Heart left ventricle (tissue), 13 donors: ENCODE measurements at regions not wholly inside any gene's neighbourhood (a gene's known extent, or its start where the extent isn't known, plus 50 kb on each side); places are given as distances from the start of the nearest gene placed in this dataset.

Source experiments
- CTCF ChIP-seq, 12 donors: fragments of 200-600 bp; sonication (generic) in 4 of 12; IDR thresholded peaks; one replicate each; pipeline versions ENCODE4 v1.5.0 to v1.8.0; 2018 to 2022; ENCODE audit warnings: antibody characterized with exemption in 12 of 12, mild to moderate bottlenecking in 5 of 12
- POLR2A ChIP-seq, 2 donors: fragments of 450-650 bp; IDR thresholded peaks; one replicate each; pipeline ENCODE4 v1.6.1; 2017; ENCODE audit warnings: antibody characterized with exemption in 2 of 2, mild to moderate bottlenecking in 2 of 2, moderate library complexity in 2 of 2
- donor health status: ischemic (EF 13 %, LVEDD 7.1; RV severe dilation, severe dysfunction).
- donor health status: DM: no; HTN: yes; CAD: no.
- donor health status: DM: no; HTN: no; CAD: no.
- donor health status: ischemic (EF 25% LVEDD 6.9; RV normal size, moderate dysfunction).
- donor health status: ischemic (EF 25% LVEDD 5.7; RV mildly dilated, moderate dysfunction).
- donor health status: ischemic (EF 35%, LVEDD 5.7; RV mildly dilated, moderate dysfunction).
- donor health status: nonischemic (EF 11% LVEDD 7.7; RV severe dilation, severe dysfunction).
- donor health status: DM: yes; HTN: yes; CAD: no.
- donor health status: PGD.
- donor health status: ischemic (EF 29% LVEDD 5.4; RV normal size, mild dysfunction).
- donor health status: nonischemic (EF 23%, LVEDD 6.1; RV moderate dilation, normal function).

GRCh38 chr6:164069350-164069990 is 655.0 kb downstream of the QKI start:
- TF ChIP-seq CTCF (IDR thresholded peaks at IDR 0.05): no peak
- no peak for TF ChIP-seq POLR2A (IDR thresholded peaks at IDR 0.05)
